GM13976 (cell line): ENCODE measurements at regions not wholly inside any gene's neighbourhood (a gene's known extent, or its start where the extent isn't known, plus 50 kb on each side); places are given as distances from the start of the nearest gene placed in this dataset.

ENCODE experiments used
- DNase-seq: peaks from one replicate; pipeline ENCODE4 v3.0.0; 2012; ENCODE audit warnings: low spot score
- in situ Hi-C: fragments of 300-500 bp; cut with MboI; formaldehyde crosslinking; loops from one replicate; pipeline ENCODE4 v1.12.0; 2022; ENCODE audit warnings: low sequenced_read_pairs, mixed read lengths, inconsistent platforms; ENCODE audit not compliant: unreplicated experiment
- TF ChIP-seq, protein P1 (sequence below): IDR thresholded peaks from 2 replicates; pipeline ENCODE4 v1.5.1; 2012; ENCODE audit warnings: borderline replicate concordance, mild to moderate bottlenecking; ENCODE audit not compliant: insufficient read depth; ENCODE audit errors: extremely low read depth, missing control alignments, control extremely low read depth

DNA sequence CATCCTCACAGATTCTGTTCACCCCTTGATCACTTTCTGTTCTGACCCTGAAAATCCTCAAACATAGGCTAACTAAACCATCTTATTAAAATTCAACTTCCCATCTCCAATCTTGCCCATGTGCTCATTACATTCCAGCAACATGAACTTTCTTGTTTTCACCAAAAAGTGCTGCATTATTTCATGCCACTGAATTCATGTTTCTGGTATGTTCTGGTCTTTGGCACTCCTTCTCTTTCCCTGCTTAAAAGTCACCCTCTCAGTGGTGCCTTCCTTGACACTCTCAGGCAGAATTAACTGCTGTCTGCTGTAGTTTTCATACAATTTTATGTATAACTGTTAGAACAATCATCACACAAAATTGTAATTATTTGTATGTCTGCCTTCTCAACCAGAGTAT, 247.7 kb upstream of the RBMS1 start:
- TF ChIP-seq, protein P1, sequence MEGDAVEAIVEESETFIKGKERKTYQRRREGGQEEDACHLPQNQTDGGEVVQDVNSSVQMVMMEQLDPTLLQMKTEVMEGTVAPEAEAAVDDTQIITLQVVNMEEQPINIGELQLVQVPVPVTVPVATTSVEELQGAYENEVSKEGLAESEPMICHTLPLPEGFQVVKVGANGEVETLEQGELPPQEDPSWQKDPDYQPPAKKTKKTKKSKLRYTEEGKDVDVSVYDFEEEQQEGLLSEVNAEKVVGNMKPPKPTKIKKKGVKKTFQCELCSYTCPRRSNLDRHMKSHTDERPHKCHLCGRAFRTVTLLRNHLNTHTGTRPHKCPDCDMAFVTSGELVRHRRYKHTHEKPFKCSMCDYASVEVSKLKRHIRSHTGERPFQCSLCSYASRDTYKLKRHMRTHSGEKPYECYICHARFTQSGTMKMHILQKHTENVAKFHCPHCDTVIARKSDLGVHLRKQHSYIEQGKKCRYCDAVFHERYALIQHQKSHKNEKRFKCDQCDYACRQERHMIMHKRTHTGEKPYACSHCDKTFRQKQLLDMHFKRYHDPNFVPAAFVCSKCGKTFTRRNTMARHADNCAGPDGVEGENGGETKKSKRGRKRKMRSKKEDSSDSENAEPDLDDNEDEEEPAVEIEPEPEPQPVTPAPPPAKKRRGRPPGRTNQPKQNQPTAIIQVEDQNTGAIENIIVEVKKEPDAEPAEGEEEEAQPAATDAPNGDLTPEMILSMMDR = no peak
- no peak for DNase-seq
- in situ Hi-C loops = no loop called here

DNA sequence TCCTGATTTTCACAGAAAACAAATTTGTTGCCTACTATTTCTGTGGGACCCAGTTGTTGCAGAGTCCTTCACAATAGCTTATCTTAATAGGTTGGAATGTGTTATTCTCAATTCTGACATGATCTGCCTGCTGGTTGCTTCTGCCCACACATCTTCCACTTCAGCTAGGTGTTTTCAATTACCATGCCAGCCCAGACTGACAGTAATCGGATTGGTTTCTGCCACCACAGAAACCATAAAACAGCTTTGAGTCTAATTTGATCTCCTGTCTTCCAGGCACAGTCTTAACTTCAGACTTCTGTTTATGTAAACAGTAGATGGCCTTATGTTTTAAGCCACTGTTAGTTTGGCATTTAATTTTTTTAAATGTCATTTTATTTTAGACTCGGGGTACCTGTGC, 248.2 kb upstream of the RBMS1 start:
- DNase-seq = no peak
- TF ChIP-seq, protein P1 = no peak
- in situ Hi-C loops = no loop called here

DNA sequence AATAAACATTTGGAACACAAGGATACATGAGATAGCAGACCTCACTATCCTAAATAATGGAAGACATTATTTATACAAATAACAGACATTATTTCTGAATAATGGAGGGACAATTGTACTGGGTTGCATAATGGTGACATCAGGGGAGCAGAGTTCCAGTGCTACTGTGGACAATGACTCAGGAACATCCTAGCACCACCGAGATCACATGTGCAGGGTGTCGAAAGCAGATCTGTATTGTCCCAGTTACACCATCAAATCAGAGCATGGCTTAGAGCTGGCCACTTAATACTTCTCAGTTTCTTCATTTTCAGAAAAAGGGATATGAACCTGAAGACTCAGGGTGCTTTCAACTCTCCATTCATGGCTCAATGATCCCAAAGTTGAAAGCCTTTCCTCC, 249.1 kb upstream of the RBMS1 start:
- in situ Hi-C loops = no loop called here

DNA sequence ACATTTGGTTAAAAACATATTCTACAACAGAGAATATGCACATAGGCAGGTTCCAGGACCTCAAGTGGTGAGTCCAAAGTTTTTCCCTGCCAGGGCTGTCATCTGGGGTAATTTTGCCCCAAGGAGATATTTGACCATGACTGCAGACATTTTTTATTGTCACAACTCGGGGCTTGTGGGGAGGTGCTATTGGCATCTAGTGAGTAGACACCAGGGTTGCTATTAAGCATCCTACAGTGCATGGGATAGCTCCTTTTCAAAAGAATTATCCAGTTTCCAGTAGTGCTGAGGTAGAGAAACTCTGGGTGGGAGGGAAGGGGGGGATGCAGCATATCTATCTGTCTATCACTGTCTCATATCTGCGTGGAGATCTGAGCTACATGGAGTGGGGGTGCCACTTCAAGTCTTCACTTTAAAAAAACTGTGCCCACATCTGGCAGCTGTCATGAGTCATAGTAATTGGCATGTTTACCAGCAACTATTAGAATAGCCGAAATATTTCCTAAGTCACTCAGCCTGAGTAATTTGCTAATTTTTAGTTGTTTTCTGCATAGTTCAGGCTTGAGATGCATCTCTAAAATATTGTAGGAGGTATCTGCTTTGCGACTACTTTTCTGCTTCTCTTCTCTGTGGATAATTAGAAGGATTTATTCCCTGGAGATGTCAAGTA, 254.0 kb upstream of the RBMS1 start:
- no peak for DNase-seq
- in situ Hi-C loops = no loop called here
- TF ChIP-seq, protein P1 = no peak

More for the DNA sequence above, 249.1 kb upstream of the RBMS1 start:
- TF ChIP-seq, protein P1 = no peak
- DNase-seq = no peak

DNA sequence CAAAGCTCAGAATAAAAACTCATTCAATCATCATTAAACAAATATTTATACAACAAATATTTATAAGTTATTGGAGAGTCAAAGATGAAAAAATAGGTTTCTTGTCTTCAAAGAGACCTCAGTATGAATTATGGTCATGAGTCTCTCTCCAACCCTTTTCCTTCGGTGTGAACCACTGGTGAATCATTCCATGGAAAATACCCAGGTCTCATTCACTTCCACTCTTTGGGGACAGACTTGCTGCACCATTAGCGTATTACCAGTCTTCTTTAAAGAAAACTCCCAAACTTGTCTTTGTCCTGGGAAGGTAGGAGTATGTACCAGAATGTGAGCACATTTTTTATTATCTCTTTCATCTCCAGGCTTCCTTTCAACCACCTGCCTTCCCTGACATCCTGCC, 257.4 kb upstream of the RBMS1 start:
- TF ChIP-seq, protein P1 = no peak
- in situ Hi-C loops = no loop called here
- DNase-seq = no peak

DNA sequence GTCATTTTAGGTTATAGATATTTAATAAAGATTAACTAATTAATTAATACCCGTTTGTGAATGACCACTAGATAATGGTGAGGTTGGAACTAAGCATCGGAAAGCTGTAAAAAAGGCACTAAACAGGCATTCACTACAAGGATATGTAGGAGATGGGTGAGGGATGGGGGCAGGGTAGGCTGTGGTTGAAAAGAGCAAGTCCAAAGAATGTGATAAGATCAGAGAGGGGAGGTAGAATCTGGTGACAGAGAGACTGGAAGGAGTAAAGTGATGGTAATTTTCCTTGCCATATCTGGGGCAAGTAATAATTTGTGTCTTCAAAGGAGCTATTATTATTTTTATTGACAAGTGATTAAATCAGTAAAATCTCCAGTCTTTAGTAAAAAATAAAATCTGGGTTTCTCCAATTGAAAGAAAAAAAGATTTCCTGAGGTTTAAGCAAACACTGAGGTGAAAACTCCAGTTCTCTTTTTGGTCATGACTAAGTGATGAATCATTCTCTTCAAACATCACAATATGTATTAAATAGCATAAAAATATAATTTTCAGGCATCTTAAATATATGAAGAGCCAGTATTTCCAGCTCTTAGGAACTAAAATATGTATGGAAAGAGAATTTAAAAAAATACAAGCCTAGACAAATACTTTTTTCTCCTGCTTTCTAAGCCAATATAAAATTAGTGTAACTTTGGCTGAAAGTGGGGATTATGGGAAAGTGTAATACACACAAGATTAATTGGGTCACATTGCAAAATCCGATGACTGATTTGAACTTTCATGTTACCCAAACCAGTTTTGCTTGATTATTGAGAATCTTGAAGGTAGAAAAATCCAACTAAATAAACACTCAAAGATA, 259.1 kb upstream of the RBMS1 start:
- TF ChIP-seq, protein P1 = no peak
- no peak for DNase-seq
- in situ Hi-C loops = no loop called here
